ENCODE measurements at regions not wholly inside any gene's neighbourhood (a gene's known extent, or its start where the extent isn't known, plus 50 kb on each side); places are given as distances from the start of the nearest gene placed in this dataset.

DNA sequence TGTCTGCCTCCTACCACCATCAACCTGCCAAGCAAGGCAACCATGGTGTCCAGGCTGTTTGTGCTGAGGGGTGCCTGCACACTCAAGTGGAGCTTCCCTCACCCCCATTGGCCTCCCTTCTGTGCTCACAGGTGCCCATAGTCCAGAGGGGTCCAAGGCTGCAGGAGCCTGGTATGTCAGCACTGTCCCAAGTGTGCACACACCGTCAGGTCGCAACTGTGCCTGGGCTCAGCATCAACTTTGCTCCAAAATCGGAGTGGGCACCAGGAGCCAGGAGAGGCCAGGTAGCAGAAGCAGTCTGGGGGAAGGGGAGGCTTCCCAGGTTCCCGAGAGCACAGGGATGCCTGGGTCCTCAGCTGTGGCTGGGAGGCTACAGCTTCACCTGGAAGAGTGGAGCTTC, 1528.2 kb upstream of the SLC39A10 start:
- H4K20me1 ChIP-seq (ENCODE audit: insufficient read depth): no peaks in the 10 kb centered on the region
- CTCF ChIA-PET: no interaction called here
- no peak overlapping the region for H3K27ac ChIP-seq (ENCODE audit: low read depth in 2 of 2, low read length in 1 of 2)
- no peak overlapping the region for H3K4me3 ChIP-seq (ENCODE audit: low read depth in 2 of 2, low read length in 1 of 2)
- H3K9ac ChIP-seq: no peak overlapping the region
- POLR2A ChIA-PET: no interaction called here
- no peaks in the 10 kb centered on the region for H3K9me3 ChIP-seq
- H3K79me2 ChIP-seq (ENCODE audit: insufficient read depth): no peaks in the 10 kb centered on the region
- no peaks in the 10 kb centered on the region for H3F3A ChIP-seq (replicated peaks; ENCODE audit: insufficient read depth)
- TF ChIP-seq TEAD4 (IDR thresholded peaks at IDR 0.05; ENCODE audit: borderline replicate concordance, insufficient read depth): no peak
- TF ChIP-seq RXRA (IDR thresholded peaks at IDR 0.05; ENCODE audit: borderline replicate concordance, low read depth): no peak
- TF ChIP-seq FOXM1 (IDR thresholded peaks at IDR 0.05; ENCODE audit: low read depth): no peak
- no peak for TF ChIP-seq ELF1 (IDR thresholded peaks at IDR 0.05)
- TF ChIP-seq, protein P1, sequence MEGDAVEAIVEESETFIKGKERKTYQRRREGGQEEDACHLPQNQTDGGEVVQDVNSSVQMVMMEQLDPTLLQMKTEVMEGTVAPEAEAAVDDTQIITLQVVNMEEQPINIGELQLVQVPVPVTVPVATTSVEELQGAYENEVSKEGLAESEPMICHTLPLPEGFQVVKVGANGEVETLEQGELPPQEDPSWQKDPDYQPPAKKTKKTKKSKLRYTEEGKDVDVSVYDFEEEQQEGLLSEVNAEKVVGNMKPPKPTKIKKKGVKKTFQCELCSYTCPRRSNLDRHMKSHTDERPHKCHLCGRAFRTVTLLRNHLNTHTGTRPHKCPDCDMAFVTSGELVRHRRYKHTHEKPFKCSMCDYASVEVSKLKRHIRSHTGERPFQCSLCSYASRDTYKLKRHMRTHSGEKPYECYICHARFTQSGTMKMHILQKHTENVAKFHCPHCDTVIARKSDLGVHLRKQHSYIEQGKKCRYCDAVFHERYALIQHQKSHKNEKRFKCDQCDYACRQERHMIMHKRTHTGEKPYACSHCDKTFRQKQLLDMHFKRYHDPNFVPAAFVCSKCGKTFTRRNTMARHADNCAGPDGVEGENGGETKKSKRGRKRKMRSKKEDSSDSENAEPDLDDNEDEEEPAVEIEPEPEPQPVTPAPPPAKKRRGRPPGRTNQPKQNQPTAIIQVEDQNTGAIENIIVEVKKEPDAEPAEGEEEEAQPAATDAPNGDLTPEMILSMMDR (IDR thresholded peaks at IDR 0.05): no peak
- TF ChIP-seq, protein P2, sequence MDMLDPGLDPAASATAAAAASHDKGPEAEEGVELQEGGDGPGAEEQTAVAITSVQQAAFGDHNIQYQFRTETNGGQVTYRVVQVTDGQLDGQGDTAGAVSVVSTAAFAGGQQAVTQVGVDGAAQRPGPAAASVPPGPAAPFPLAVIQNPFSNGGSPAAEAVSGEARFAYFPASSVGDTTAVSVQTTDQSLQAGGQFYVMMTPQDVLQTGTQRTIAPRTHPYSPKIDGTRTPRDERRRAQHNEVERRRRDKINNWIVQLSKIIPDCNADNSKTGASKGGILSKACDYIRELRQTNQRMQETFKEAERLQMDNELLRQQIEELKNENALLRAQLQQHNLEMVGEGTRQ (IDR thresholded peaks at IDR 0.05; ENCODE audit: borderline replicate concordance, low read depth, low read length): no peak
- TF ChIP-seq MEF2A (IDR thresholded peaks at IDR 0.05; ENCODE audit: borderline replicate concordance, low read depth): no peak
- TF ChIP-seq, protein P3, sequence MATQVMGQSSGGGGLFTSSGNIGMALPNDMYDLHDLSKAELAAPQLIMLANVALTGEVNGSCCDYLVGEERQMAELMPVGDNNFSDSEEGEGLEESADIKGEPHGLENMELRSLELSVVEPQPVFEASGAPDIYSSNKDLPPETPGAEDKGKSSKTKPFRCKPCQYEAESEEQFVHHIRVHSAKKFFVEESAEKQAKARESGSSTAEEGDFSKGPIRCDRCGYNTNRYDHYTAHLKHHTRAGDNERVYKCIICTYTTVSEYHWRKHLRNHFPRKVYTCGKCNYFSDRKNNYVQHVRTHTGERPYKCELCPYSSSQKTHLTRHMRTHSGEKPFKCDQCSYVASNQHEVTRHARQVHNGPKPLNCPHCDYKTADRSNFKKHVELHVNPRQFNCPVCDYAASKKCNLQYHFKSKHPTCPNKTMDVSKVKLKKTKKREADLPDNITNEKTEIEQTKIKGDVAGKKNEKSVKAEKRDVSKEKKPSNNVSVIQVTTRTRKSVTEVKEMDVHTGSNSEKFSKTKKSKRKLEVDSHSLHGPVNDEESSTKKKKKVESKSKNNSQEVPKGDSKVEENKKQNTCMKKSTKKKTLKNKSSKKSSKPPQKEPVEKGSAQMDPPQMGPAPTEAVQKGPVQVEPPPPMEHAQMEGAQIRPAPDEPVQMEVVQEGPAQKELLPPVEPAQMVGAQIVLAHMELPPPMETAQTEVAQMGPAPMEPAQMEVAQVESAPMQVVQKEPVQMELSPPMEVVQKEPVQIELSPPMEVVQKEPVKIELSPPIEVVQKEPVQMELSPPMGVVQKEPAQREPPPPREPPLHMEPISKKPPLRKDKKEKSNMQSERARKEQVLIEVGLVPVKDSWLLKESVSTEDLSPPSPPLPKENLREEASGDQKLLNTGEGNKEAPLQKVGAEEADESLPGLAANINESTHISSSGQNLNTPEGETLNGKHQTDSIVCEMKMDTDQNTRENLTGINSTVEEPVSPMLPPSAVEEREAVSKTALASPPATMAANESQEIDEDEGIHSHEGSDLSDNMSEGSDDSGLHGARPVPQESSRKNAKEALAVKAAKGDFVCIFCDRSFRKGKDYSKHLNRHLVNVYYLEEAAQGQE (IDR thresholded peaks at IDR 0.05; ENCODE audit: low read depth, low read length): no peak
- no peak for TF ChIP-seq NRF1 (IDR thresholded peaks at IDR 0.05; ENCODE audit: low read depth, low read length)
- TF ChIP-seq TAF1 (IDR thresholded peaks at IDR 0.05; ENCODE audit: borderline replicate concordance, low read depth, low read length): no peak
- TF ChIP-seq YY1 (IDR thresholded peaks at IDR 0.05; ENCODE audit: low read depth): no peak
- no peak for TF ChIP-seq RAD21 (IDR thresholded peaks at IDR 0.05; ENCODE audit: low read length)
- no peak for TF ChIP-seq CHD2 (IDR thresholded peaks at IDR 0.05; ENCODE audit: low read length, partially characterized antibody)
- TF ChIP-seq, protein P4, sequence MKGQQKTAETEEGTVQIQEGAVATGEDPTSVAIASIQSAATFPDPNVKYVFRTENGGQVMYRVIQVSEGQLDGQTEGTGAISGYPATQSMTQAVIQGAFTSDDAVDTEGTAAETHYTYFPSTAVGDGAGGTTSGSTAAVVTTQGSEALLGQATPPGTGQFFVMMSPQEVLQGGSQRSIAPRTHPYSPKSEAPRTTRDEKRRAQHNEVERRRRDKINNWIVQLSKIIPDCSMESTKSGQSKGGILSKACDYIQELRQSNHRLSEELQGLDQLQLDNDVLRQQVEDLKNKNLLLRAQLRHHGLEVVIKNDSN (IDR thresholded peaks at IDR 0.05; ENCODE audit: borderline replicate concordance, low read depth): no peak
- no peak for TF ChIP-seq GATA2 (CRISPR knock-in tag; IDR thresholded peaks at IDR 0.05)
- WGBS (ENCODE audit: low lambda C conversion rate): no CpG with 5 or more reads among the region's 4 CpGs
- H3K27me3 ChIP-seq (ENCODE audit: insufficient read depth): no peaks in the 10 kb centered on the region
- DNase-seq: no peak
- H3K36me3 ChIP-seq (replicated peaks in 1 of 2; ENCODE audit: control insufficient read depth in 1 of 2, insufficient read depth in 2 of 2, low read length in 1 of 2): no peaks in the 10 kb centered on the region
- no peaks in the 10 kb centered on the region for H3K4me1 ChIP-seq (ENCODE audit: control insufficient read depth in 1 of 2, insufficient read depth in 2 of 2, low read depth in 1 of 2, low read length in 1 of 2)
- no peak overlapping the region for H2AFZ ChIP-seq (ENCODE audit: low read depth)
- H3K9me2 ChIP-seq: no peaks in the 10 kb centered on the region
- H3K4me2 ChIP-seq: no peak overlapping the region
